GM12878 (cell line): ENCODE measurements at regions not wholly inside any gene's neighbourhood (a gene's known extent, or its start where the extent isn't known, plus 50 kb on each side); places are given as distances from the start of the nearest gene placed in this dataset.

ENCODE experiments used
- ATAC-seq: fragments of 200-7000 bp; cut with Tn5 transposase; 3 replicates; pipeline ENCODE4 v1.9.1; 2020; ENCODE audit warnings: mild to moderate bottlenecking, moderate library complexity
- BruUV-seq: library from RNA; stranded (reverse); fragments of 400-500 nt; replicated peaks from 2 replicates; lab custom pipeline; 2021; lab: Mats Ljungman, UMichigan
- CTCF ChIA-PET: fragments of 300-600 bp; sonication (Branson Sonifier 250); formaldehyde crosslinking; extraction: SDS; loops from one replicate; lab custom pipeline; 2021; ENCODE audit warnings: inconsistent platforms; lab: Yijun Ruan, JAX
- POLR2A ChIA-PET: fragments of 350-600 bp; formaldehyde crosslinking; extraction: SDS; loops from one replicate; lab custom pipeline; 2021; ENCODE audit warnings: inconsistent platforms; lab: Charles Lee
- RAD21 ChIA-PET: fragments of 300-600 bp; sonication (Branson Sonifier 250); formaldehyde crosslinking; loops from one replicate; lab custom pipeline; 2023; ENCODE audit warnings: antibody characterized with exemption; ENCODE audit not compliant: unreplicated experiment; lab: Charles Lee
- SMC1A ChIA-PET: fragments of 300-600 bp; sonication (Branson Sonifier 250); formaldehyde crosslinking; loops from one replicate; lab custom pipeline; 2023; ENCODE audit not compliant: unreplicated experiment, uncharacterized antibody; lab: Charles Lee
- DNase-seq: peaks from one replicate; pipeline ENCODE4 v3.0.0-alpha.2; 2011; ENCODE audit warnings: low read depth, low spot score
- FAIRE-seq: peaks from 3 replicates; lab custom pipeline; 2011; peaks lifted over from hg19 to GRCh38; lab: Jason Lieb, UNC
- H2AFZ ChIP-seq: 2 replicates; pipeline ENCODE4 v1.6.0; 2011; ENCODE audit warnings: low read depth, low read length, control low read depth; ENCODE audit not compliant: control insufficient read depth
- H3K27ac ChIP-seq: 2 replicates; pipeline ENCODE4 v1.5.1; 2011; ENCODE audit warnings: control low read depth; ENCODE audit not compliant: control insufficient read depth, insufficient read depth
- H3K27me3 ChIP-seq, 2 experiments: replicated peaks in 1 of 2; 2 replicates each; pipeline versions ENCODE4 v1.6.0 to v1.6.1; 2011; ENCODE audit warnings: low read length in 1 of 2; ENCODE audit not compliant: control insufficient read depth in 2 of 2, insufficient read depth in 2 of 2
- H3K36me3 ChIP-seq, 2 experiments: 2 replicates each; pipeline ENCODE4 v1.5.1; 2011; ENCODE audit warnings: low read length in 1 of 2; ENCODE audit not compliant: control insufficient read depth in 2 of 2, insufficient read depth in 2 of 2
- H3K4me1 ChIP-seq: 2 replicates; pipeline ENCODE4 v1.6.1; 2011; ENCODE audit warnings: mild to moderate bottlenecking, low read length, moderate library complexity, mixed read lengths; ENCODE audit not compliant: control insufficient read depth, insufficient read depth
- H3K4me2 ChIP-seq: 2 replicates; pipeline ENCODE4 v1.6.0; 2011; ENCODE audit warnings: control low read depth; ENCODE audit not compliant: control insufficient read depth, insufficient read depth
- H3K4me3 ChIP-seq: fragments of 200-600 bp; sonication (generic); 2 replicates; pipeline ENCODE4 v1.5.1; 2016
- H3K79me2 ChIP-seq: 2 replicates; pipeline ENCODE4 v1.6.0; 2011; ENCODE audit warnings: low read length; ENCODE audit not compliant: control insufficient read depth, insufficient read depth
- H3K9ac ChIP-seq: 2 replicates; pipeline ENCODE4 v1.8.0; 2011; ENCODE audit warnings: low read length, control low read depth, mixed read lengths; ENCODE audit not compliant: control insufficient read depth, insufficient read depth
- H3K9me3 ChIP-seq: replicated peaks from 3 replicates; pipeline ENCODE4 v1.5.1; 2011; ENCODE audit warnings: mild to moderate bottlenecking, low read length; ENCODE audit not compliant: control insufficient read depth, insufficient read depth
- H4K20me1 ChIP-seq: 2 replicates; pipeline ENCODE4 v1.6.0; 2011; ENCODE audit not compliant: control insufficient read depth, insufficient read depth
- ATF7 ChIP-seq: fragments of 450-650 bp; IDR thresholded peaks from 2 replicates; pipeline ENCODE4 v1.6.1; 2016; ENCODE audit warnings: low read depth, mild to moderate bottlenecking
- CBX5 ChIP-seq: sonication (generic); IDR thresholded peaks from 2 replicates; pipeline ENCODE4 v1.6.1; 2016; ENCODE audit warnings: low read depth, moderate library complexity, mild to moderate bottlenecking, inconsistent platforms
- IRF4 ChIP-seq: IDR thresholded peaks from 2 replicates; pipeline ENCODE4 v1.6.1; 2011; ENCODE audit warnings: low read depth, low read length
- KAT2A ChIP-seq: conservative IDR thresholded peaks from 2 replicates; pipeline ENCODE4 v1.6.1; 2011; ENCODE audit warnings: low read depth, low read length; ENCODE audit not compliant: control insufficient read depth
- MEF2A ChIP-seq: IDR thresholded peaks from 2 replicates; pipeline ENCODE4 v1.6.1; 2011; ENCODE audit warnings: low read depth, mild to moderate bottlenecking, low read length, moderate library complexity; ENCODE audit not compliant: insufficient read depth
- MTA2 ChIP-seq: fragments of 450-650 bp; IDR thresholded peaks from 2 replicates; pipeline ENCODE4 v1.6.1; 2016; ENCODE audit warnings: low read depth, mild to moderate bottlenecking, moderate library complexity
- MYC ChIP-seq: IDR thresholded peaks from 2 replicates; pipeline ENCODE4 v1.6.1; 2011; ENCODE audit warnings: mild to moderate bottlenecking, low read length, moderate library complexity, inconsistent platforms; ENCODE audit not compliant: insufficient read depth, insufficient replicate concordance, insufficient read length, severe bottlenecking
- NBN ChIP-seq: fragments of 450-650 bp; IDR thresholded peaks from 2 replicates; pipeline ENCODE4 v1.6.1; 2016
- PAX8 ChIP-seq: fragments of 450-650 bp; IDR thresholded peaks from 2 replicates; pipeline ENCODE4 v1.6.1; 2017; ENCODE audit warnings: mild to moderate bottlenecking, moderate library complexity
- POLR2AphosphoS2 ChIP-seq: IDR thresholded peaks from 2 replicates; pipeline ENCODE4 v1.6.1; 2011; ENCODE audit warnings: low read depth, mild to moderate bottlenecking, low read length, improper control_type of control experiment, moderate library complexity
- RB1 ChIP-seq: fragments of 450-650 bp; formaldehyde crosslinking; IDR thresholded peaks from 2 replicates; pipeline ENCODE4 v1.6.1; 2017; ENCODE audit warnings: mild to moderate bottlenecking, borderline replicate concordance
- TAF1 ChIP-seq: IDR thresholded peaks from 2 replicates; pipeline ENCODE4 v1.6.1; 2011; ENCODE audit warnings: mild to moderate bottlenecking, low read depth, low read length, borderline replicate concordance
- TARDBP ChIP-seq: IDR thresholded peaks from 2 replicates; pipeline ENCODE4 v1.6.1; 2016; ENCODE audit warnings: borderline replicate concordance
- ZSCAN29 ChIP-seq: fragments of 450-650 bp; IDR thresholded peaks from 2 replicates; pipeline ENCODE4 v1.6.1; 2017; ENCODE audit warnings: mild to moderate bottlenecking, moderate library complexity
- in situ Hi-C: fragments of 300-500 bp; cut with MboI; formaldehyde crosslinking; loops from 9 replicates; pipeline ENCODE4 v1.14.3; 2018; ENCODE audit warnings: mixed read lengths
- intact Hi-C: fragments of 100-400 bp; cut with micrococcal nuclease; formaldehyde crosslinking; loops from one replicate; pipeline ENCODE4 v1.14.2; 2022; ENCODE audit not compliant: unreplicated experiment
- TF ChIP-seq, protein P1 (sequence below): fragments of 450-650 bp; IDR thresholded peaks from 2 replicates; pipeline ENCODE4 v1.6.1; 2017; ENCODE audit warnings: antibody characterized with exemption, mild to moderate bottlenecking, moderate library complexity

DNA sequence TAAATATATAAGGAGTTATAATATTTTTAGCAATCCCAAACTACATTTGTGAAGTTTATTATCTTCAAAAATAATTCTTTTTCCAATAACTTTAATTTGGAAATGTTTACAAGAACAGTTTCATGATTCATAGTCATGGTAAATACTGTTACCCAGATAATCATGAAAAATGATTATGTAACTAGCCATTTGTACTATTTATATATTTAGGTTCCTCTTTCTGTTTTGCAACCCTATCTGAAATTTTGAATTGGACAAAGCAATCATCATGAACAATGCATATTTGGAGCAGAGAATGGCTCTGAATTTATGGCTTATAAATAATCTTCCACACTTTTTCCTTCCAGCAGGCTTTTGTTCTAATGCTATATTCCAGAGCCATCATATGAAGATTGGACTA lies 499.7 kb downstream of the SLCO4C1 start:
- H4K20me1 ChIP-seq = no peaks in the 10 kb centered on the region
- FAIRE-seq (no peak), ATAC-seq (no peak), DNase-seq (no peak)
- TF ChIP-seq MEF2A (no peak), KAT2A (no peak), PAX8 (no peak), TAF1 (no peak), ZSCAN29 (no peak), TARDBP (no peak), MYC (no peak), IRF4 (no peak), ATF7 (no peak), NBN (no peak), CBX5 (no peak), MTA2 (no peak), POLR2AphosphoS2 (no peak), RB1 (no peak)
- TF ChIP-seq, protein P1, sequence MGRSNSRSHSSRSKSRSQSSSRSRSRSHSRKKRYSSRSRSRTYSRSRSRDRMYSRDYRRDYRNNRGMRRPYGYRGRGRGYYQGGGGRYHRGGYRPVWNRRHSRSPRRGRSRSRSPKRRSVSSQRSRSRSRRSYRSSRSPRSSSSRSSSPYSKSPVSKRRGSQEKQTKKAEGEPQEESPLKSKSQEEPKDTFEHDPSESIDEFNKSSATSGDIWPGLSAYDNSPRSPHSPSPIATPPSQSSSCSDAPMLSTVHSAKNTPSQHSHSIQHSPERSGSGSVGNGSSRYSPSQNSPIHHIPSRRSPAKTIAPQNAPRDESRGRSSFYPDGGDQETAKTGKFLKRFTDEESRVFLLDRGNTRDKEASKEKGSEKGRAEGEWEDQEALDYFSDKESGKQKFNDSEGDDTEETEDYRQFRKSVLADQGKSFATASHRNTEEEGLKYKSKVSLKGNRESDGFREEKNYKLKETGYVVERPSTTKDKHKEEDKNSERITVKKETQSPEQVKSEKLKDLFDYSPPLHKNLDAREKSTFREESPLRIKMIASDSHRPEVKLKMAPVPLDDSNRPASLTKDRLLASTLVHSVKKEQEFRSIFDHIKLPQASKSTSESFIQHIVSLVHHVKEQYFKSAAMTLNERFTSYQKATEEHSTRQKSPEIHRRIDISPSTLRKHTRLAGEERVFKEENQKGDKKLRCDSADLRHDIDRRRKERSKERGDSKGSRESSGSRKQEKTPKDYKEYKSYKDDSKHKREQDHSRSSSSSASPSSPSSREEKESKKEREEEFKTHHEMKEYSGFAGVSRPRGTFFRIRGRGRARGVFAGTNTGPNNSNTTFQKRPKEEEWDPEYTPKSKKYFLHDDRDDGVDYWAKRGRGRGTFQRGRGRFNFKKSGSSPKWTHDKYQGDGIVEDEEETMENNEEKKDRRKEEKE = no peak
- H3K36me3 ChIP-seq = no peaks in the 10 kb centered on the region
- intact Hi-C loops = no loop called here
- RAD21 ChIA-PET = no interaction called here
- in situ Hi-C loops = no loop called here
- no peak overlapping the region for H3K27ac ChIP-seq
- no peaks in the 10 kb centered on the region for H3K9me3 ChIP-seq
- H3K9ac ChIP-seq = no peak overlapping the region
- no peak overlapping the region for H2AFZ ChIP-seq
- H3K27me3 ChIP-seq = no peaks in the 10 kb centered on the region
- H3K4me1 ChIP-seq = no peaks in the 10 kb centered on the region
- CTCF ChIA-PET = no interaction called here
- no peak overlapping the region for H3K4me2 ChIP-seq
- SMC1A ChIA-PET = no interaction called here
- BruUV-seq = no TSS peak
- POLR2A ChIA-PET = no interaction called here
- H3K79me2 ChIP-seq = no peaks in the 10 kb centered on the region
- no peak overlapping the region for H3K4me3 ChIP-seq
